ENCODE measurements at regions not wholly inside any gene's neighbourhood (a gene's known extent, or its start where the extent isn't known, plus 50 kb on each side); places are given as distances from the start of the nearest gene placed in this dataset.

GRCh38 chr4:178712486-178712885, 1270.2 kb upstream of the AGA start (continued):
- no peak for TF ChIP-seq SRF (IDR thresholded peaks at IDR 0.05; ENCODE audit: low read depth)

GRCh38 chr4:178738026-178738425, 1295.8 kb upstream of the AGA start:
- no peaks in the 10 kb centered on the region for H3K79me2 ChIP-seq (ENCODE audit: insufficient read depth, low read length)
- H3K9me2 ChIP-seq (ENCODE audit: insufficient read depth) = no peaks in the 10 kb centered on the region
- no peak for TF ChIP-seq POLR2A (IDR thresholded peaks at IDR 0.05; ENCODE audit: borderline replicate concordance, extremely low read depth, insufficient read depth, insufficient read length)
- no peak for TF ChIP-seq ZBTB33 (IDR thresholded peaks at IDR 0.05; ENCODE audit: extremely low read depth, insufficient replicate concordance, low read length)
- TF ChIP-seq FOSL1 (IDR thresholded peaks at IDR 0.05; ENCODE audit: low read depth) = no peak
- H3K4me2 ChIP-seq (ENCODE audit: low read length) = no peak overlapping the region
- POLR2A ChIA-PET = no interaction called here
- ATAC-seq (no peak), DNase-seq (ENCODE audit: low read depth, low spot score) (no peak)
- H3K27me3 ChIP-seq (ENCODE audit: insufficient read depth, low read length) = no peaks in the 10 kb centered on the region
- CTCF ChIA-PET = no interaction called here
- no TSS peak for BruUV-seq (replicated peaks)
- H3K4me1 ChIP-seq (ENCODE audit: control insufficient read depth in 1 of 2, insufficient read depth in 2 of 2, low read length in 2 of 2) = no peaks in the 10 kb centered on the region
- RAD21 ChIA-PET (ENCODE audit: low non-redundant PET in 1 of 2, low total read pairs in 2 of 2, uncharacterized antibody in 2 of 2, unreplicated experiment in 2 of 2) = no interaction called here
- H3K9me3 ChIP-seq (ENCODE audit: control insufficient read depth in 1 of 2, insufficient read depth in 1 of 2, low read depth in 1 of 2, low read length in 2 of 2) = no peaks in the 10 kb centered on the region
- H3K9ac ChIP-seq (ENCODE audit: low read length) = no peak overlapping the region
- H3K36me3 ChIP-seq (ENCODE audit: control insufficient read depth in 1 of 2, insufficient read depth in 2 of 2, low read length in 2 of 2) = no peaks in the 10 kb centered on the region
- intact Hi-C loops (cut with micrococcal nuclease) = no loop called here
- H3K27ac ChIP-seq (ENCODE audit: low read depth, low read length) = no peak overlapping the region
- no peak overlapping the region for H3K4me3 ChIP-seq (replicated peaks in 1 of 2; ENCODE audit: low read depth in 1 of 2, low read length in 2 of 2)
- no peak overlapping the region for H2AFZ ChIP-seq (ENCODE audit: low read depth, low read length, poor library complexity, severe bottlenecking)
- no peaks in the 10 kb centered on the region for H4K20me1 ChIP-seq (ENCODE audit: insufficient read depth)

GRCh38 chr4:178745203-178745602, 1303.0 kb upstream of the AGA start:
- no peak overlapping the region for H2AFZ ChIP-seq (ENCODE audit: low read depth, low read length, poor library complexity, severe bottlenecking)
- TF ChIP-seq CTCF (IDR thresholded peaks at IDR 0.05 in 2 of 3, conservative IDR thresholded peaks at IDR 0.05 in 1 of 3; ENCODE audit: borderline replicate concordance in 1 of 3, insufficient read depth in 1 of 3, low read depth in 2 of 3, low read length in 2 of 3) (no peak), EZH2 (IDR thresholded peaks at IDR 0.05) (no peak), SP1 (IDR thresholded peaks at IDR 0.05; ENCODE audit: low read depth) (no peak), POLR2AphosphoS5 (IDR thresholded peaks at IDR 0.05; ENCODE audit: low read depth, low read length) (no peak), ZBTB33 (IDR thresholded peaks at IDR 0.05; ENCODE audit: extremely low read depth, insufficient replicate concordance, low read length) (no peak), FOSL1 (IDR thresholded peaks at IDR 0.05; ENCODE audit: low read depth) (no peak), ATF3 (IDR thresholded peaks at IDR 0.05) (no peak), EGR1 (IDR thresholded peaks at IDR 0.05; ENCODE audit: low read depth) (no peak), SIN3A (IDR thresholded peaks at IDR 0.05; ENCODE audit: low read depth) (no peak), ZNF274 (IDR thresholded peaks at IDR 0.05; ENCODE audit: low read depth, low read length) (no peak), CEBPB (IDR thresholded peaks at IDR 0.05; ENCODE audit: low read depth) (no peak)
- ChIA-PET CTCF (no interaction called here), RAD21 (ENCODE audit: low non-redundant PET in 1 of 2, low total read pairs in 2 of 2, uncharacterized antibody in 2 of 2, unreplicated experiment in 2 of 2) (no interaction called here), POLR2A (no interaction called here)
- no peaks in the 10 kb centered on the region for H3K4me1 ChIP-seq (ENCODE audit: control insufficient read depth in 1 of 2, insufficient read depth in 2 of 2, low read length in 2 of 2)
- H3K9ac ChIP-seq (ENCODE audit: low read length) = no peak overlapping the region
- no peaks in the 10 kb centered on the region for H4K20me1 ChIP-seq (ENCODE audit: insufficient read depth)
- H3K4me2 ChIP-seq (ENCODE audit: low read length) = no peak overlapping the region
- H3K36me3 ChIP-seq (ENCODE audit: control insufficient read depth in 1 of 2, insufficient read depth in 2 of 2, low read length in 2 of 2) = no peaks in the 10 kb centered on the region
- H3K4me3 ChIP-seq (replicated peaks in 1 of 2; ENCODE audit: low read depth in 1 of 2, low read length in 2 of 2) = no peak overlapping the region
- H3K79me2 ChIP-seq (ENCODE audit: insufficient read depth, low read length) = no peaks in the 10 kb centered on the region
- no peaks in the 10 kb centered on the region for H3K9me2 ChIP-seq (ENCODE audit: insufficient read depth)
- no peak overlapping the region for H3K27ac ChIP-seq (ENCODE audit: low read depth, low read length)
- BruUV-seq (replicated peaks) = no TSS peak
- DNase-seq (ENCODE audit: low read depth, low spot score) (no peak), ATAC-seq (no peak)
- intact Hi-C loops (cut with micrococcal nuclease) = no loop called here
- no peaks in the 10 kb centered on the region for H3K9me3 ChIP-seq (ENCODE audit: control insufficient read depth in 1 of 2, insufficient read depth in 1 of 2, low read depth in 1 of 2, low read length in 2 of 2)
- no peaks in the 10 kb centered on the region for H3K27me3 ChIP-seq (ENCODE audit: insufficient read depth, low read length)

All from HCT116 (cell line).